ENCODE measurements at regions not wholly inside any gene's neighbourhood (a gene's known extent, or its start where the extent isn't known, plus 50 kb on each side); places are given as distances from the start of the nearest gene placed in this dataset.

GRCh38 chr1:113216664-113217063, 143.7 kb downstream of the LRIG2 start:
- Histone ChIP-seq H3K9ac (ENCODE audit: low read length) (no peak overlapping the region), H3K9me2 (replicated peaks; ENCODE audit: low read length) (no peaks in the 10 kb centered on the region), H3K27ac (ENCODE audit: low read length) (no peak overlapping the region), H3K9me3 (ENCODE audit: low read length) (no peaks in the 10 kb centered on the region), H2AFZ (ENCODE audit: low read length) (no peak overlapping the region), H3K4me2 (ENCODE audit: low read length) (no peak overlapping the region), H3F3A (ENCODE audit: low read length, unreplicated experiment) (no peaks in the 10 kb centered on the region), H3K27me3 (ENCODE audit: low read length) (no peaks in the 10 kb centered on the region), H3K36me3 (ENCODE audit: low read depth, low read length) (no peaks in the 10 kb centered on the region), H4K20me1 (ENCODE audit: low read length) (no peaks in the 10 kb centered on the region), H3K4me1 (ENCODE audit: insufficient read depth, low read length) (no peaks in the 10 kb centered on the region), H3K4me3 (ENCODE audit: low read length) (no peak overlapping the region), H3K79me2 (ENCODE audit: low read length) (no peaks in the 10 kb centered on the region)
- BruUV-seq (replicated peaks) = no TSS peak
- ATAC-seq (no peak), DNase-seq (no peak)
- ChIA-PET CTCF (interaction anchor here (0.6 kb wide), 1 partner anchor 859 kb away, joined by 3 read pairs; no protein-coding TSS in a partner anchor), POLR2A (ENCODE audit: unreplicated experiment) (interaction anchor here (0.6 kb wide), 1 partner anchor 192 kb away, joined by 5 read pairs; no protein-coding TSS in a partner anchor)
- TF ChIP-seq EZH2phosphoT487 (IDR thresholded peaks at IDR 0.05; ENCODE audit: borderline replicate concordance, low read length) = no peak
- no peak for TF ChIP-seq CTCF (conservative IDR thresholded peaks at IDR 0.05; ENCODE audit: low read depth, low read length)
- TF ChIP-seq EZH2 (IDR thresholded peaks at IDR 0.05; ENCODE audit: low read length, unreplicated experiment) = no peak
- intact Hi-C loops (cut with micrococcal nuclease) = no loop called here

GRCh38 chr1:113217447-113218208, 144.6 kb downstream of the LRIG2 start:
- TF ChIP-seq CTCF (conservative IDR thresholded peaks at IDR 0.05; ENCODE audit: low read depth, low read length) = no peak
- no peak for TF ChIP-seq EZH2 (IDR thresholded peaks at IDR 0.05; ENCODE audit: low read length, unreplicated experiment)
- TF ChIP-seq EZH2phosphoT487 (IDR thresholded peaks at IDR 0.05; ENCODE audit: borderline replicate concordance, low read length) = no peak
- no TSS peak for BruUV-seq (replicated peaks)
- CTCF ChIA-PET = interaction anchor here (0.6 kb wide), 1 partner anchor 858 kb away, joined by 3 read pairs; no protein-coding TSS in a partner anchor

GRCh38 chr1:113219377-113219776, 146.4 kb downstream of the LRIG2 start:
- Histone ChIP-seq H3K9me3 (ENCODE audit: low read length) (no peaks in the 10 kb centered on the region), H3K4me3 (ENCODE audit: low read length) (no peak overlapping the region), H3K9ac (ENCODE audit: low read length) (no peak overlapping the region), H3K27me3 (ENCODE audit: low read length) (no peaks in the 10 kb centered on the region), H3F3A (ENCODE audit: low read length, unreplicated experiment) (no peaks in the 10 kb centered on the region), H3K4me1 (ENCODE audit: insufficient read depth, low read length) (no peaks in the 10 kb centered on the region), H3K27ac (ENCODE audit: low read length) (no peak overlapping the region), H4K20me1 (ENCODE audit: low read length) (no peaks in the 10 kb centered on the region), H2AFZ (ENCODE audit: low read length) (no peak overlapping the region), H3K9me2 (replicated peaks; ENCODE audit: low read length) (no peaks in the 10 kb centered on the region), H3K4me2 (ENCODE audit: low read length) (no peak overlapping the region), H3K79me2 (ENCODE audit: low read length) (no peaks in the 10 kb centered on the region), H3K36me3 (ENCODE audit: low read depth, low read length) (no peaks in the 10 kb centered on the region)
- no peak; the same call in 1 of the 2 replicates for ATAC-seq
- intact Hi-C loops (cut with micrococcal nuclease) = loop anchor here (2.0 kb wide), 1 partner anchor 233 kb away; no protein-coding TSS in a partner anchor
- DNase-seq = peak; percentile 6
- no peak for TF ChIP-seq EZH2 (IDR thresholded peaks at IDR 0.05; ENCODE audit: low read length, unreplicated experiment)
- TF ChIP-seq CTCF (conservative IDR thresholded peaks at IDR 0.05; ENCODE audit: low read depth, low read length) = peak; percentile 45; the same call in 1 of the 2 replicates
- POLR2A ChIA-PET (ENCODE audit: unreplicated experiment) = no interaction called here
- CTCF ChIA-PET = interaction anchor here (0.7 kb wide), 1 partner anchor 24 kb away, joined by 5 read pairs; no protein-coding TSS in a partner anchor
- BruUV-seq (replicated peaks) = no TSS peak

More at GRCh38 chr1:113217447-113218208, 144.6 kb downstream of the LRIG2 start:
- Histone ChIP-seq H3F3A (ENCODE audit: low read length, unreplicated experiment) (no peaks in the 10 kb centered on the region), H3K27ac (ENCODE audit: low read length) (no peak overlapping the region), H2AFZ (ENCODE audit: low read length) (no peak overlapping the region), H3K4me2 (ENCODE audit: low read length) (no peak overlapping the region), H3K79me2 (ENCODE audit: low read length) (no peaks in the 10 kb centered on the region), H3K27me3 (ENCODE audit: low read length) (no peaks in the 10 kb centered on the region), H3K4me1 (ENCODE audit: insufficient read depth, low read length) (no peaks in the 10 kb centered on the region), H3K9ac (ENCODE audit: low read length) (no peak overlapping the region), H3K36me3 (ENCODE audit: low read depth, low read length) (no peaks in the 10 kb centered on the region), H4K20me1 (ENCODE audit: low read length) (no peaks in the 10 kb centered on the region), H3K9me2 (replicated peaks; ENCODE audit: low read length) (no peaks in the 10 kb centered on the region), H3K4me3 (ENCODE audit: low read length) (no peak overlapping the region), H3K9me3 (ENCODE audit: low read length) (no peaks in the 10 kb centered on the region)
- ATAC-seq = no peak
- intact Hi-C loops (cut with micrococcal nuclease) = loop anchor here (2.0 kb wide), 1 partner anchor 235 kb away; no protein-coding TSS in a partner anchor
- no peak for DNase-seq
- POLR2A ChIA-PET (ENCODE audit: unreplicated experiment) = no interaction called here

All from PC-3 (cell line).